ENCODE measurements at regions not wholly inside any gene's neighbourhood (a gene's known extent, or its start where the extent isn't known, plus 50 kb on each side); places are given as distances from the start of the nearest gene placed in this dataset.

- H3K4me1 ChIP-seq (ENCODE audit: control insufficient read depth, insufficient read depth, low read length): peaks cover 2% of the 10 kb centered on the region; the same call in 1 of the 2 replicates
- H3K9me3 ChIP-seq (ENCODE audit: control insufficient read depth, insufficient read depth, low read length): no peaks in the 10 kb centered on the region
- no peaks in the 10 kb centered on the region for H3K36me3 ChIP-seq (ENCODE audit: control insufficient read depth, insufficient read depth, low read length)
- no peaks in the 10 kb centered on the region for H3K27me3 ChIP-seq (ENCODE audit: control insufficient read depth, insufficient read depth, low read length)
- H3K4me3 ChIP-seq (ENCODE audit: low read length): no peak overlapping the region
- no peak overlapping the region for H3K27ac ChIP-seq (ENCODE audit: low read length)
- no CpG with 5 or more reads among the region's 15 CpGs for WGBS (ENCODE audit: insufficient coverage, insufficient read length)
- DNase-seq (ENCODE audit: low read depth, low spot score): no peak
Measured at GRCh38 chr17:77356109-77356689, 215.4 kb downstream of the SEC14L1 start.

- Histone ChIP-seq H3K27ac (ENCODE audit: low read length) (no peak overlapping the region), H3K4me3 (ENCODE audit: low read length) (no peak overlapping the region), H3K9me3 (ENCODE audit: control insufficient read depth, insufficient read depth, low read length) (no peaks in the 10 kb centered on the region), H3K27me3 (ENCODE audit: control insufficient read depth, insufficient read depth, low read length) (no peaks in the 10 kb centered on the region), H3K4me1 (ENCODE audit: control insufficient read depth, insufficient read depth, low read length) (no peaks in the 10 kb centered on the region; the same call in 1 of the 2 replicates), H3K36me3 (ENCODE audit: control insufficient read depth, insufficient read depth, low read length) (no peaks in the 10 kb centered on the region)
- WGBS (ENCODE audit: insufficient coverage, insufficient read length): no CpG with 5 or more reads among the region's 8 CpGs
- no peak for DNase-seq (ENCODE audit: low read depth, low spot score)
Measured at GRCh38 chr17:77356690-77357201, 216.0 kb downstream of the SEC14L1 start.

DNA sequence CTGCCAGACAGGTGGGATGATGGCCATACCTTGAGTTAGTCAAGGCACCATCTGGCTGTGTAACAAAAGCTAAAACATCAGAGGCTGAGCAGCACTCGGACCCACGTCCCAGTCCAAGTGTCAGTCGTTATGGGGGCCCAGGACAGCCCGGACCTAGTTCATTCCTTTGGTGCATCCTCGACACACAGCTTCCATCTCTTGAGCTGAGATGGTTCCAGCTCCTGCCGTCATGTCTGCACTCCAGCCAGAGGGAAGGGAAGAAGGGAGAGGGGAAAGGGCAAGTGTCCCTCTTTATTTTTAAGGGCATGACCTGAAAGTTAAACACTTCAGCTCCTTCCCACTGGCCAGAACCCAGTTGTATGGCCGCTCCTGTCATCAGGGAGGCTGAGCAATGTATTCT, 218.0 kb downstream of the SEC14L1 start:
- peaks cover 2% of the 10 kb centered on the region for H3K4me1 ChIP-seq (ENCODE audit: control insufficient read depth, insufficient read depth, low read length)

DNA sequence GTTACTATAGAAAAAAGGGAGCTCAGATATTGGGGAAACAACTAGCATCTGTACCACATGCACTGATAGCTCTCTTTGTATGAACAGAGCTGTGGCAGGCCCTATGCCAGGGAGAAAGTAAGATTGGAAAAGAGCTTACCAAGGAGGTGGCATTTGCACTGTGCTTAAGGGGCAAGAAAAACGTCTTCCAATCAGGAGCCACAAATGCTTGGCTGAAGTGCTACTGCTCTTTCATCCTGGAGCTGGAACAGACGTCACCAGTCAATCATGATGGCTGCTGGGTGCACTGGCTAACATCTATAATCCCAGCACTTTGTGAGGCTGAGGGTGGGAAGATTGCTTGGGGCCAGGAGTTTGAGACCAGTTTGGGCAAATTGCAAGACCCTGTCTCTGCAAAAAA, 218.5 kb downstream of the SEC14L1 start:
- H3K36me3 ChIP-seq (ENCODE audit: control insufficient read depth, insufficient read depth, low read length): no peaks in the 10 kb centered on the region
- H3K27ac ChIP-seq (ENCODE audit: low read length): no peak overlapping the region
- no peaks in the 10 kb centered on the region for H3K27me3 ChIP-seq (ENCODE audit: control insufficient read depth, insufficient read depth, low read length)
- no peak for DNase-seq (ENCODE audit: low read depth, low spot score)
- no peak overlapping the region for H3K4me3 ChIP-seq (ENCODE audit: low read length)
- H3K4me1 ChIP-seq (ENCODE audit: control insufficient read depth, insufficient read depth, low read length): peaks cover 2% of the 10 kb centered on the region
- no peaks in the 10 kb centered on the region for H3K9me3 ChIP-seq (ENCODE audit: control insufficient read depth, insufficient read depth, low read length)
- no CpG with 5 or more reads among the region's 2 CpGs for WGBS (ENCODE audit: insufficient coverage, insufficient read length)

More for the DNA sequence above, 218.0 kb downstream of the SEC14L1 start:
- no peak overlapping the region for H3K27ac ChIP-seq (ENCODE audit: low read length)
- H3K36me3 ChIP-seq (ENCODE audit: control insufficient read depth, insufficient read depth, low read length): no peaks in the 10 kb centered on the region
- H3K27me3 ChIP-seq (ENCODE audit: control insufficient read depth, insufficient read depth, low read length): no peaks in the 10 kb centered on the region
- no peak overlapping the region for H3K4me3 ChIP-seq (ENCODE audit: low read length)
- no CpG with 5 or more reads among the region's 7 CpGs for WGBS (ENCODE audit: insufficient coverage, insufficient read length)
- no peaks in the 10 kb centered on the region for H3K9me3 ChIP-seq (ENCODE audit: control insufficient read depth, insufficient read depth, low read length)
- DNase-seq (ENCODE audit: low read depth, low spot score): no peak

- Histone ChIP-seq H3K4me1 (ENCODE audit: control insufficient read depth, insufficient read depth, low read length) (peaks cover 6% of the 10 kb centered on the region; the same call in 1 of the 2 replicates), H3K9me3 (ENCODE audit: control insufficient read depth, insufficient read depth, low read length) (no peaks in the 10 kb centered on the region), H3K36me3 (ENCODE audit: control insufficient read depth, insufficient read depth, low read length) (no peaks in the 10 kb centered on the region), H3K4me3 (ENCODE audit: low read length) (no peak overlapping the region), H3K27me3 (ENCODE audit: control insufficient read depth, insufficient read depth, low read length) (no peaks in the 10 kb centered on the region), H3K27ac (ENCODE audit: low read length) (no peak overlapping the region)
- no peak for DNase-seq (ENCODE audit: low read depth, low spot score)
- no CpG with 5 or more reads among the region's 8 CpGs for WGBS (ENCODE audit: insufficient coverage, insufficient read length)
Measured at GRCh38 chr17:77361986-77362620, 221.3 kb downstream of the SEC14L1 start.

GRCh38 chr17:77363821-77364361, 223.1 kb downstream of the SEC14L1 start:
- Histone ChIP-seq H3K9me3 (ENCODE audit: control insufficient read depth, insufficient read depth, low read length) (no peaks in the 10 kb centered on the region), H3K4me3 (ENCODE audit: low read length) (no peak overlapping the region), H3K4me1 (ENCODE audit: control insufficient read depth, insufficient read depth, low read length) (peaks cover 6% of the 10 kb centered on the region; the same call in 1 of the 2 replicates), H3K27me3 (ENCODE audit: control insufficient read depth, insufficient read depth, low read length) (no peaks in the 10 kb centered on the region), H3K36me3 (ENCODE audit: control insufficient read depth, insufficient read depth, low read length) (no peaks in the 10 kb centered on the region), H3K27ac (ENCODE audit: low read length) (no peak overlapping the region)
- WGBS (ENCODE audit: insufficient coverage, insufficient read length): no CpG with 5 or more reads among the region's 17 CpGs
- no peak for DNase-seq (ENCODE audit: low read depth, low spot score)

GRCh38 chr17:77364381-77364911, 223.7 kb downstream of the SEC14L1 start:
- no peaks in the 10 kb centered on the region for H3K9me3 ChIP-seq (ENCODE audit: control insufficient read depth, insufficient read depth, low read length)
- H3K4me1 ChIP-seq (ENCODE audit: control insufficient read depth, insufficient read depth, low read length): peaks cover 6% of the 10 kb centered on the region; the same call in 1 of the 2 replicates
- no peak for DNase-seq (ENCODE audit: low read depth, low spot score)
- H3K27me3 ChIP-seq (ENCODE audit: control insufficient read depth, insufficient read depth, low read length): no peaks in the 10 kb centered on the region
- H3K4me3 ChIP-seq (ENCODE audit: low read length): no peak overlapping the region
- no peaks in the 10 kb centered on the region for H3K36me3 ChIP-seq (ENCODE audit: control insufficient read depth, insufficient read depth, low read length)
- H3K27ac ChIP-seq (ENCODE audit: low read length): no peak overlapping the region
- no CpG with 5 or more reads among the region's 10 CpGs for WGBS (ENCODE audit: insufficient coverage, insufficient read length)

- H3K4me3 ChIP-seq (ENCODE audit: low read length): no peak overlapping the region
- no peak for DNase-seq (ENCODE audit: low read depth, low spot score)
- H3K36me3 ChIP-seq (ENCODE audit: control insufficient read depth, insufficient read depth, low read length): no peaks in the 10 kb centered on the region
- H3K27ac ChIP-seq (ENCODE audit: low read length): no peak overlapping the region
- WGBS (ENCODE audit: insufficient coverage, insufficient read length): no CpG with 5 or more reads among the region's 8 CpGs
- no peaks in the 10 kb centered on the region for H3K27me3 ChIP-seq (ENCODE audit: control insufficient read depth, insufficient read depth, low read length)
- H3K4me1 ChIP-seq (ENCODE audit: control insufficient read depth, insufficient read depth, low read length): peaks cover 6% of the 10 kb centered on the region; the same call in 1 of the 2 replicates
- no peaks in the 10 kb centered on the region for H3K9me3 ChIP-seq (ENCODE audit: control insufficient read depth, insufficient read depth, low read length)
Measured at GRCh38 chr17:77364941-77365583, 224.3 kb downstream of the SEC14L1 start.

- DNase-seq (ENCODE audit: low read depth, low spot score): no peak
- Histone ChIP-seq H3K27ac (ENCODE audit: low read length) (no peak overlapping the region), H3K4me3 (ENCODE audit: low read length) (no peak overlapping the region), H3K9me3 (ENCODE audit: control insufficient read depth, insufficient read depth, low read length) (no peaks in the 10 kb centered on the region), H3K27me3 (ENCODE audit: control insufficient read depth, insufficient read depth, low read length) (no peaks in the 10 kb centered on the region), H3K4me1 (ENCODE audit: control insufficient read depth, insufficient read depth, low read length) (peaks cover 6% of the 10 kb centered on the region; the same call in 1 of the 2 replicates), H3K36me3 (ENCODE audit: control insufficient read depth, insufficient read depth, low read length) (no peaks in the 10 kb centered on the region)
- no CpG with 5 or more reads among the region's 11 CpGs for WGBS (ENCODE audit: insufficient coverage, insufficient read length)
Measured at GRCh38 chr17:77365584-77366186, 224.9 kb downstream of the SEC14L1 start.

GRCh38 chr17:77366206-77366557, 225.4 kb downstream of the SEC14L1 start:
- Histone ChIP-seq H3K4me1 (ENCODE audit: control insufficient read depth, insufficient read depth, low read length) (peaks cover 8% of the 10 kb centered on the region), H3K27me3 (ENCODE audit: control insufficient read depth, insufficient read depth, low read length) (no peaks in the 10 kb centered on the region), H3K27ac (ENCODE audit: low read length) (no peak overlapping the region), H3K36me3 (ENCODE audit: control insufficient read depth, insufficient read depth, low read length) (no peaks in the 10 kb centered on the region), H3K4me3 (ENCODE audit: low read length) (no peak overlapping the region), H3K9me3 (ENCODE audit: control insufficient read depth, insufficient read depth, low read length) (no peaks in the 10 kb centered on the region)
- WGBS (ENCODE audit: insufficient coverage, insufficient read length): no CpG with 5 or more reads among the region's 5 CpGs
- no peak for DNase-seq (ENCODE audit: low read depth, low spot score)

All from iPS DF 6.9 (cell line).